PFSK-1 (cell line): ENCODE measurements at regions not wholly inside any gene's neighbourhood (a gene's known extent, or its start where the extent isn't known, plus 50 kb on each side); places are given as distances from the start of the nearest gene placed in this dataset.

ENCODE experiments used
- FOXP2 ChIP-seq: optimal IDR thresholded peaks from 2 replicates; pipeline ENCODE3; 2011; ENCODE audit warnings: borderline replicate concordance, control low read depth, inconsistent platforms; ENCODE audit not compliant: insufficient read depth; ENCODE audit errors: extremely low read length, extremely low read depth
- POLR2AphosphoS5 ChIP-seq: IDR thresholded peaks from 2 replicates; pipeline ENCODE4 v1.6.1; 2012; ENCODE audit warnings: low read depth, mild to moderate bottlenecking, control low read depth, low read length, moderate library complexity
- SIN3A ChIP-seq: IDR thresholded peaks from 2 replicates; pipeline ENCODE4 v1.6.1; 2012; ENCODE audit warnings: mild to moderate bottlenecking, low read length, moderate library complexity, borderline replicate concordance; ENCODE audit not compliant: insufficient read depth
- TAF1 ChIP-seq: IDR thresholded peaks from 2 replicates; pipeline ENCODE4 v1.6.1; 2012; ENCODE audit warnings: low read length, control low read depth, borderline replicate concordance; ENCODE audit not compliant: insufficient read depth
- TF ChIP-seq, protein P1 (sequence below), 2 experiments: IDR thresholded peaks; 2 replicates each; pipeline versions ENCODE4 v1.6.1 to v1.8.0; 2011 to 2012; ENCODE audit warnings: low read depth in 2 of 2, low read length in 2 of 2, control low read depth in 1 of 2, inconsistent platforms in 1 of 2, mild to moderate bottlenecking in 1 of 2, moderate library complexity in 1 of 2; ENCODE audit not compliant: insufficient read depth in 1 of 2

DNA sequence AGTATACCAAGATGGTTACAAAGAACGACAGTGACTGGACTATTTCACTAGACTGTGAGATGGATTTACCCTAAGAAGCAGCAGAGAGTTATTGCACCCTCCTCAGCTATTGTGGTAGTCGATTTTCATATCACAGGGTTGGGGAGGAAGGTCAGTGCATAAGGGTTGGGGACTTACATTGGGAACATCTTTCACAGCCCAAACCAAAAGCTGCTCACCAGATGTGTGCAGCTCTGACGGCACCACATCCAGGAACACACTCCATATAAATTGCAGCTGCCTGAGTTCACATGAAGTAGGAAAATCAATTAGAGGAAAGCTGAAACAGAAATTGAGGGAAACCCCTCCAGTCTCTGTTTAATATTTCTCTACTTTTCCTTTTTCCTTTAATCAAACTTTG lies 470.5 kb upstream of the NRSN1 start:
- TF ChIP-seq FOXP2 (no peak), TAF1 (no peak)

DNA sequence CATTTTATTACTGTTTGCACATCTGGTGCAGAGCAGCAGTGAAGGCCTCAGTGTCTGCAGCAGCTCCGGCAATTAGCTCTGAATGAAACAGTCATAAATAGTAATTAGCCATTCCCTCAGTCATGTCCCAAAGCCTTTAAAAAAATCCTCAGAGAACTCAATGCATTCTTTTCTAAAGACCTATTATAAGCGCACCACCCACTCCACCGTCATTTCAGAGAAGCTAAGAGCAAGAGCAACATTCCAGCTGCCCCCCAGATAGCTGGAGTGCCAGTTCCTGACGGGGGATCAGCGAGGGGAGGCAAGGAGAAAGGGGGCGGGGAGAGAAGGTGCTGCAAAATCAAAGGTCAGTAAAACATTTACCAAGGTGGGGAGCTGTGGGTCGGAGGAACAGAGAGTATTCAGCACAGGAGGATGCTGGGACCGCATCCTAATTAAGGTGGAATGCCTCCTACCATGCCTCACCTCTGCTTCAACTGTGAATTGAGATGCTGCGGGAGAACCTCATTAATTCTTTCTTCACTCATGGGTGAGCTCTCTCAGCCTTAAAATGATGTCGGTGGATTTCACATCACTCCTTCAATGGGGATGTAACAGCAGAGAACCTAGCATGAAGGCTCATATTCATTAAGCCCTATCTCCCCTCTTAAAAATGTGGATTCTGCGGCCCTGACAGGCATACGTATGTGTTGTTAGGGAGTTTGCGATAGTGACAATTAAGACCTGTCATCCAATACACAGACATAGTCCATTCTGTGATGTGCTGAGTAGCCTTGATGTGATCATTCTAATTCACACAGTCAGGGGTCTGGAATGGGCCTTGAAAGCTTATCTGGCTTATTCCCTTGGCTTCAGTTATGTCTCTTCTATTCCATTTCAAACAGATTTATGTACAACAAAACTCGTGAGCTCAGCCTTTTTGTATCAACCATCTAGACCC lies 469.5 kb upstream of the NRSN1 start:
- TF ChIP-seq FOXP2 (no peak), TAF1 (no peak), POLR2AphosphoS5 (no peak), SIN3A (no peak)
- TF ChIP-seq, protein P1, sequence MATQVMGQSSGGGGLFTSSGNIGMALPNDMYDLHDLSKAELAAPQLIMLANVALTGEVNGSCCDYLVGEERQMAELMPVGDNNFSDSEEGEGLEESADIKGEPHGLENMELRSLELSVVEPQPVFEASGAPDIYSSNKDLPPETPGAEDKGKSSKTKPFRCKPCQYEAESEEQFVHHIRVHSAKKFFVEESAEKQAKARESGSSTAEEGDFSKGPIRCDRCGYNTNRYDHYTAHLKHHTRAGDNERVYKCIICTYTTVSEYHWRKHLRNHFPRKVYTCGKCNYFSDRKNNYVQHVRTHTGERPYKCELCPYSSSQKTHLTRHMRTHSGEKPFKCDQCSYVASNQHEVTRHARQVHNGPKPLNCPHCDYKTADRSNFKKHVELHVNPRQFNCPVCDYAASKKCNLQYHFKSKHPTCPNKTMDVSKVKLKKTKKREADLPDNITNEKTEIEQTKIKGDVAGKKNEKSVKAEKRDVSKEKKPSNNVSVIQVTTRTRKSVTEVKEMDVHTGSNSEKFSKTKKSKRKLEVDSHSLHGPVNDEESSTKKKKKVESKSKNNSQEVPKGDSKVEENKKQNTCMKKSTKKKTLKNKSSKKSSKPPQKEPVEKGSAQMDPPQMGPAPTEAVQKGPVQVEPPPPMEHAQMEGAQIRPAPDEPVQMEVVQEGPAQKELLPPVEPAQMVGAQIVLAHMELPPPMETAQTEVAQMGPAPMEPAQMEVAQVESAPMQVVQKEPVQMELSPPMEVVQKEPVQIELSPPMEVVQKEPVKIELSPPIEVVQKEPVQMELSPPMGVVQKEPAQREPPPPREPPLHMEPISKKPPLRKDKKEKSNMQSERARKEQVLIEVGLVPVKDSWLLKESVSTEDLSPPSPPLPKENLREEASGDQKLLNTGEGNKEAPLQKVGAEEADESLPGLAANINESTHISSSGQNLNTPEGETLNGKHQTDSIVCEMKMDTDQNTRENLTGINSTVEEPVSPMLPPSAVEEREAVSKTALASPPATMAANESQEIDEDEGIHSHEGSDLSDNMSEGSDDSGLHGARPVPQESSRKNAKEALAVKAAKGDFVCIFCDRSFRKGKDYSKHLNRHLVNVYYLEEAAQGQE (IDR thresholded peaks at IDR 0.05; ENCODE audit: insufficient read depth in 1 of 2, low read depth in 2 of 2, low read length in 2 of 2): no peak

DNA sequence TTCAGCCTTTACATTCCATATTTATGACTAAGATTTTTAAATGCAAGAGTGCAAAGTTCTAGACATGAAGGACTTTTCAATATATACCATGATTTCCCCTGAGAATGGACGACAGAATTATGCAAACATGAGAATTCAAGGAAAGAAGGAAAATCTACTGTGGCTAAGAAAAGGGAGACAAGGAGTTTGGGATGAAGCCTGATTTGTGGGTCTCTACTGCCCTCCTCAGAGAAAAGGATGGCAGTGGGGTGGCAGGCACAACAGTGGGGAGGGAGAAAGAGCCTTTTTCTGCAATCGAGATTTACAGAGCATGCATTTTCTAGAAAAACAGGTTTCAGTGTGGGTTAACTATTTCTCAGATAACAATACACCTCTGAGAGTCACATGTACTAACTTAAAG lies 466.9 kb upstream of the NRSN1 start:
- TF ChIP-seq, protein P1 (IDR thresholded peaks at IDR 0.05; ENCODE audit: insufficient read depth in 1 of 2, low read depth in 2 of 2, low read length in 2 of 2): no peak
- no peak for TF ChIP-seq TAF1
- TF ChIP-seq SIN3A: no peak
- TF ChIP-seq FOXP2: no peak
- no peak for TF ChIP-seq POLR2AphosphoS5

DNA sequence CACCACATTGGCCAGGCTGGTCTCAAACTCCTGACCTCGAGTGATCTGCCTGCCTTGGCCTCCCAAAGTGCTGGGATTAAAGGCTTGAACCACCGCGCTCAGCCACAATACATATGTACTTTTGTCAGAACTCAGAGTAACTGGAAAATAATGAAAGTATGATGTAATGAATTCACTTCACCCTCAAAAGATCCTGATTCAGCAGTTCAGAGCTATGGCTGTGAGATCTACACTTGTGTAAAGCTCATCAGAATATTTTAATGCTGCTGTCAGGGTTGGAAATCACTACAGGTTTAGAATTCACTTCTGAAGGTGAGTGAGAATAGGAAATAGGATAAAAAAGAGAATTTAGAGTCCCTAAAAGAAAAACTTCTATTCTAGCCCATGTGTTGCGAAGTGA lies 464.5 kb upstream of the NRSN1 start:
- TF ChIP-seq POLR2AphosphoS5 (no peak), SIN3A (no peak), TAF1 (no peak), FOXP2 (no peak)
- TF ChIP-seq, protein P1 (IDR thresholded peaks at IDR 0.05; ENCODE audit: insufficient read depth in 1 of 2, low read depth in 2 of 2, low read length in 2 of 2): no peak

DNA sequence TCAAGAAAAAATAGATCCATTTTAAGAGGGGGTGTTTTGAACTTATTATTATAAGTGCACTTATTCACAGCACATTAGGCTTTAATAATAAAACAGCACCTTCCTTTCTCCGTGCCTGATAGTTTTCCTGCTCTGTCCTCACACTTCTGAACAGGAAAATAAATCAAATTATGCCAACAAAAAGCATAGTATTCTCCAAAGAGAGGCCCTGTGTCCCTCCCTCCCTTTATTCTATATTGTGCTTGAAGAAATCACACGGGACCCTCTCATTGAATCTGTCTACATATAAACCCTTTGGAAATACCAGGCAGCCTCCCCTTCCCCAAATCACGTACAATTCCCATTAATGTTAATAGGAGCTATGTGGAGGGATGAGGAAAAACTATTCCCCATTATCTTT lies 462.9 kb upstream of the NRSN1 start:
- no peak for TF ChIP-seq FOXP2
- TF ChIP-seq SIN3A: no peak
- TF ChIP-seq, protein P1 (IDR thresholded peaks at IDR 0.05; ENCODE audit: insufficient read depth in 1 of 2, low read depth in 2 of 2, low read length in 2 of 2): no peak
- TF ChIP-seq POLR2AphosphoS5: no peak
- no peak for TF ChIP-seq TAF1
